DMS153 (cell line): ENCODE measurements at regions not wholly inside any gene's neighbourhood (a gene's known extent, or its start where the extent isn't known, plus 50 kb on each side); places are given as distances from the start of the nearest gene placed in this dataset.

Source experiments
- DNase-seq: peaks from one replicate; lab custom pipeline; 2025; lab: John Stamatoyannopoulos, UW

- no peak for DNase-seq
Measured at GRCh38 chr5:135120951-135121350, 86.9 kb upstream of the PITX1 start.

- DNase-seq, result no peak
Measured at GRCh38 chr5:135119481-135119880, 85.5 kb upstream of the PITX1 start.

GRCh38 chr5:135117590-135117989 lies 83.6 kb upstream of the PITX1 start:
- no peak for DNase-seq

GRCh38 chr5:135116160-135116561 lies 82.1 kb upstream of the PITX1 start:
- DNase-seq, result no peak

- DNase-seq, result no peak
Measured at GRCh38 chr5:135115591-135115990, 81.6 kb upstream of the PITX1 start.

- DNase-seq, result no peak
Measured at GRCh38 chr5:135114759-135115158, 80.7 kb upstream of the PITX1 start.

- no peak for DNase-seq
Measured at GRCh38 chr5:135112008-135112725, 78.1 kb upstream of the PITX1 start.

GRCh38 chr5:135110785-135111596 lies 77.0 kb upstream of the PITX1 start:
- DNase-seq, result no peak

- DNase-seq, result no peak
Measured at GRCh38 chr5:135108992-135109391, 75.0 kb upstream of the PITX1 start.

- no peak for DNase-seq
Measured at GRCh38 chr5:135108569-135108968, 74.5 kb upstream of the PITX1 start.

GRCh38 chr5:135107986-135108385 lies 74.0 kb upstream of the PITX1 start:
- no peak for DNase-seq

- DNase-seq, result no peak
Measured at GRCh38 chr5:135106610-135107471, 72.8 kb upstream of the PITX1 start.

GRCh38 chr5:135106136-135106535 lies 72.1 kb upstream of the PITX1 start:
- DNase-seq, result no peak

GRCh38 chr5:135105105-135105484 lies 71.1 kb upstream of the PITX1 start:
- no peak for DNase-seq

GRCh38 chr5:135103575-135103853 lies 69.5 kb upstream of the PITX1 start:
- DNase-seq, result no peak

GRCh38 chr5:135102716-135103574 lies 68.9 kb upstream of the PITX1 start:
- DNase-seq, result no peak

- no peak for DNase-seq
Measured at GRCh38 chr5:135100431-135100830, 66.4 kb upstream of the PITX1 start.

GRCh38 chr5:135100011-135100410 lies 66.0 kb upstream of the PITX1 start:
- no peak for DNase-seq

- no peak for DNase-seq
Measured at GRCh38 chr5:135097390-135097789, 63.4 kb upstream of the PITX1 start.

- DNase-seq, result no peak
Measured at GRCh38 chr5:135095871-135096270, 61.8 kb upstream of the PITX1 start.

GRCh38 chr5:135095052-135095715 lies 61.2 kb upstream of the PITX1 start:
- DNase-seq, result no peak
